ENCODE measurements at regions not wholly inside any gene's neighbourhood (a gene's known extent, or its start where the extent isn't known, plus 50 kb on each side); places are given as distances from the start of the nearest gene placed in this dataset.

- no peak for DNase-seq (ENCODE audit: low read depth)
These were observed 56.8 kb upstream of the PRR23E start for GRCh38 chr3:127136024-127136600.

DNA sequence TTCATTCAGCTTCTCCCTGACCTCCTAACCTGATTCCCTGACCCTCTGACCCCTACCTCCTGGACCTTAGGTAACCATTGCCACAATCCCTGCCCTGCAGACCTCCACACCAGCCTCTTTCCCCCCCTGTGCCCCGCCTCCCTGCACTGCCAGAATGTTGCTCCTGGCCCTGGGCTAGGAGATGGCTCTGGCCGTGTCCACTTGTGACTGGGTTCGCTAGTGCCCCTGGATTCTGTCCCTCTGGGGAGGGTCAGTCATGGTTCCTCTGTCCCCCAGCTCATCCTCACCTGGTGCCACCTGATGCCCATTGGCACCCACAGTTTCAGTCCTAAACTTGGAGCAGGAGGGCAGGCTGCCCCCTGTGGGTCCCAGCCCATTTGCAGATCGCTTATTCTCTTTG lies 56.2 kb upstream of the PRR23E start:
- DNase-seq (ENCODE audit: low read depth), result no peak

GRCh38 chr3:127137113-127137512 lies 55.8 kb upstream of the PRR23E start:
- DNase-seq (ENCODE audit: low read depth), result no peak

DNA sequence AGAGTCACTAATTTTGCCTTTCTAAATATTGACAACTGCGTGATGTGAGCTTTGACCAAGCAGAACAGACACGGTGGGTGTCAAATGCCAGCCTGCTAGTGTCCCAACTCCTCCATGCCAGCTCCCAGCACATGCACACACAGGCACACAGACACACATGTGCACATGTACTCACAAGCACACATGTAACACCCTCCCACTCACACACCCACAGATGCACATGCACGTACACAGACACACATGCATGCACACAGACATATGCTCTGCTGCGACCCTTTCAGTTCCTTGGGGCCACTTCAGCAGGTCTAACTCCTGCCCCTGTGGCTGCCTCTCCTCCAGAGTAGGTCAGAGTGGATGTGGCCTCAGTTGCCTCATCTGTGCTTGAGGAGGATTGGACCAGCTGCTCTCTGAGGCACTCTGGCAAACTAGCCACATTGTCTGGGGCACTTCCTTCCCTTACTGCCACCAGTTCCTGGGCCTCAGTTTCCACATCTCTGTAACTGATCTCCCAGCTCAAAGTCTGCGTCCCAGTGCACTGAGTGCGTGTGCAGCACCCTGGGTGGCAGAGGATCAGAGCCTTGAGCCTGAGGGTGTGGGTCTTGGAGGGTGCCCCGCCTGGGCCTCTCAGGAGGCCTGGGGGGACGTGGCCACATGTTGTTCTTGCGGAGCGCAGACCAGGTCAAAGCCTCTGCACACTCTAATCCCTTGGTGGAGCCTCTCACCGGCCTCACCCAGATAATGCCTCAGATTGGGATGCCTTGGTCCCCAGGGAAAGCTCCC lies 55.0 kb upstream of the PRR23E start:
- no peak for DNase-seq (ENCODE audit: low read depth)

- DNase-seq (ENCODE audit: low read depth), result no peak
These were observed 53.1 kb upstream of the PRR23E start for GRCh38 chr3:127139601-127140500.

DNA sequence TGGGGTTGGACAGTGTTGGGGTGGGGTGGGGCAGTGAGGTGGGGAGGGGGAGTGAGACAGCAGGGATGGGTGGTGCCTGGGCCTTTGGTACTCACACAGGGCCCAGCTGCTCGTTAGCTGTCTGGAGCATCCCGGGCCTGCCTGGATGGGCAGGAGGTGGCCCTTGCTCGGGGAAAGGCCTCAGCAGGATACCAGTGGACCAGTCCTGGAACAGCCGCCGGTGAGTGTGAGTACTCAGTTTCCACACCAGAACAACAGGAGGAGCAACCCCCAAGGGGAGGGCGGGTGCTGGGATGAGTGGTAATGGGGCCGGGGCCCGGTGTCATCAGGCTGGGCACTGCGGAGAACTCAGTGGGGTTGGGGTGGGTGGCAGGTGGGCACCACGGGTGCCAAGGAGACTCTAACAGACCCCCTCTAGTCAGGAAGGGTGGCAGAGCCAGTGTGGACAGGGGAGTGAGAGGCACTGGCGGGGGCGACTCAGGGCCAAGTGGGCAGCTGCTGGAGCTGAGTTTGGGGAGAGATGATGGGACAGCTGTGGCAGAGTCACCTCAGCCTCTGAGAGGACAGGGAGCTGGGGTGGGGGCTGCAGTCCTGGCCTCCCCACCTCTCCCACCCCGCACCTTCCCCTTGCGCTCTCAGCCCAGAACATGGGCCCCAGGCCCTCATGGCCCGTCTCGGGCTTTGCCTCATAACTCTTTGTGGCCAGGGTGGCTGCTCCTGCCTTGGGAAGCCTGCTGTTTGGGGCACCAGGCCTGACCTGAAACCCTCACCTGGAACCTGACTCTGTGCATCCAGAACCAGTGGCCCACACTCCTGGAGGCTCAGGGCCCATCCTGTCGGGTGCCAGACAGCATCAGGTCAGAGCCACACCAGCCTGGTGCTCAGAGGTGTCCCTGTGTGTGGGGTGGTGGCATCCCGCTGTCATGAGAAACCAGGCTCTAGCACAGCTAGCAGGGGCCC lies 52.1 kb upstream of the PRR23E start:
- DNase-seq (ENCODE audit: low read depth), result no peak

DNA sequence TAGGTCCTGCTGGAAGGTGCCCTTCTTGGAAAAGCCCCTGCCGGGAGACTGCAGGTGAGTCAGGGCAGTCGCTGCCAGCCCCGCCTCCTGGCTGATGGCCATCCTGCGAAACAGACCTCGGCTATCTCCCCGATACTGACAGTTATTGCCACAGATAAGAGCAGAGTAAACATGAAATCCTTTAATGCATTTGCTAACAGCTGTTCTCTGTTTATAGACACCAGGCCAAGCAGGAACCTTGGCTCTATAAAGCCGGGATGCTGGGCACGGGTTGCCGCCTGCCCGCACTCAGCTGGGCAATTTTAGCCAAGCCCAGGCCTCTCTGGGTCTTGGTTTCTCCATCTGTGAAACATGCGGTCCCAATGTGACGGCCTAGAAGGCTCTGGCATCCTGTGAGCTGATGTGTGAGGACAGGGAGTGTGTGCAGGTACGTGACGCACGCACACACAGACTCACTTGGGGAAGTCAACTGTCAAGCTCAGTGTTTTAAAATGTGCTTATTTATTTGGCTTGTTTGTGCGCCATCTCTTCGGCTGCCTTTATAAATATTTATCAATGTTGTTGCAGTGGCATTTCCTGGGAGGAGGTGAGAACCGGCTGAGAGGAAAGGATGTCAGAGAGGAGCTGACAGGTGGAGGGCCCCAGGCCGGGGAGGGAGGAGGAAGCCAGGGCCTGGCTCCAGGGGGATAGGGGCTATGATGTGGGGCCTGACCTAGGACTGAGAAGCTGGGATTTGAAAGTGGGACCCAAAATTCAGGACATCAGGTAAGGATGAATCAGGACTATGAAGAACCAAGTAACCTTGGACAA lies 50.8 kb upstream of the PRR23E start:
- no peak for DNase-seq (ENCODE audit: low read depth)
